IPS-15b (cell line): ENCODE measurements at regions not wholly inside any gene's neighbourhood (a gene's known extent, or its start where the extent isn't known, plus 50 kb on each side); places are given as distances from the start of the nearest gene placed in this dataset.
"Not testable (repeated sequence)": the region's sequence is repeated elsewhere in the genome, so short reads cannot be mapped to it uniquely, and the experiment has no call there.

ENCODE experiments used
- H3K27me3 ChIP-seq: one replicate; pipeline ENCODE4 v1.6.1; 2013; ENCODE audit warnings: low read length; ENCODE audit not compliant: control insufficient read depth, insufficient read depth
- H3K36me3 ChIP-seq: one replicate; pipeline ENCODE4 v1.6.1; 2013; ENCODE audit warnings: low read length; ENCODE audit not compliant: control insufficient read depth, insufficient read depth
- H3K4me1 ChIP-seq: one replicate; pipeline ENCODE4 v1.6.1; 2013; ENCODE audit warnings: mild to moderate bottlenecking, low read length; ENCODE audit not compliant: control insufficient read depth, insufficient read depth
- H3K4me3 ChIP-seq: one replicate; pipeline ENCODE4 v1.5.1; 2013; ENCODE audit warnings: low read depth, low read length
- H3K9ac ChIP-seq: one replicate; pipeline ENCODE4 v1.6.1; 2013; ENCODE audit warnings: low read depth, mild to moderate bottlenecking, low read length
- H3K9me3 ChIP-seq: one replicate; pipeline ENCODE4 v1.6.1; 2013; ENCODE audit warnings: mild to moderate bottlenecking, low read length; ENCODE audit not compliant: control insufficient read depth, insufficient read depth

- Histone ChIP-seq H3K4me3 (peak overlapping the region; percentile 23), H3K9ac (no peak overlapping the region), H3K9me3 (no peaks in the 10 kb centered on the region), H3K4me1 (no peaks in the 10 kb centered on the region), H3K36me3 (no peaks in the 10 kb centered on the region), H3K27me3 (no peaks in the 10 kb centered on the region)
Observed at GRCh38 chr14:53218161-53218560, 65.0 kb upstream of the DDHD1 start.

GRCh38 chr14:53217316-53217994 lies 64.3 kb upstream of the DDHD1 start:
- H3K4me3 ChIP-seq = peak overlapping the region; percentile 24
- H3K9me3 ChIP-seq = no peaks in the 10 kb centered on the region
- H3K27me3 ChIP-seq = no peaks in the 10 kb centered on the region
- no peaks in the 10 kb centered on the region for H3K4me1 ChIP-seq
- H3K36me3 ChIP-seq = no peaks in the 10 kb centered on the region
- no peak overlapping the region for H3K9ac ChIP-seq

- H3K4me1 ChIP-seq, H3K9me3 ChIP-seq, H3K27me3 ChIP-seq, H3K9ac ChIP-seq, H3K36me3 ChIP-seq: not testable (repeated sequence)
- H3K4me3 ChIP-seq = peak overlapping the region; percentile 24
Observed at GRCh38 chr14:53216955-53217315, 63.8 kb upstream of the DDHD1 start.

GRCh38 chr14:53216478-53216877 lies 63.4 kb upstream of the DDHD1 start:
- not testable (repeated sequence) for H3K9me3 ChIP-seq, H3K36me3 ChIP-seq, H3K9ac ChIP-seq

GRCh38 chr14:53215101-53215500 lies 62.0 kb upstream of the DDHD1 start:
- H3K9me3 ChIP-seq = no peaks in the 10 kb centered on the region
- H3K4me3 ChIP-seq = no peak overlapping the region
- no peaks in the 10 kb centered on the region for H3K4me1 ChIP-seq
- no peaks in the 10 kb centered on the region for H3K36me3 ChIP-seq
- no peaks in the 10 kb centered on the region for H3K27me3 ChIP-seq
- no peak overlapping the region for H3K9ac ChIP-seq

More at GRCh38 chr14:53216478-53216877, 63.4 kb upstream of the DDHD1 start:
- not testable (repeated sequence) for H3K27me3 ChIP-seq, H3K4me1 ChIP-seq, H3K4me3 ChIP-seq

GRCh38 chr14:53214384-53214783 lies 61.3 kb upstream of the DDHD1 start:
- Histone ChIP-seq H3K9me3 (no peaks in the 10 kb centered on the region), H3K4me1 (no peaks in the 10 kb centered on the region), H3K36me3 (no peaks in the 10 kb centered on the region), H3K27me3 (no peaks in the 10 kb centered on the region), H3K9ac (no peak overlapping the region), H3K4me3 (no peak overlapping the region)

- no peaks in the 10 kb centered on the region for H3K36me3 ChIP-seq
- no peak overlapping the region for H3K9ac ChIP-seq
- H3K4me1 ChIP-seq = no peaks in the 10 kb centered on the region
- H3K9me3 ChIP-seq = no peaks in the 10 kb centered on the region
- H3K4me3 ChIP-seq = no peak overlapping the region
- no peaks in the 10 kb centered on the region for H3K27me3 ChIP-seq
Observed at GRCh38 chr14:53213761-53214160, 60.6 kb upstream of the DDHD1 start.

GRCh38 chr14:53209370-53209769 lies 56.2 kb upstream of the DDHD1 start:
- no peaks in the 10 kb centered on the region for H3K4me1 ChIP-seq
- H3K9ac ChIP-seq = no peak overlapping the region
- no peaks in the 10 kb centered on the region for H3K36me3 ChIP-seq
- H3K4me3 ChIP-seq = no peak overlapping the region
- H3K27me3 ChIP-seq = no peaks in the 10 kb centered on the region
- no peaks in the 10 kb centered on the region for H3K9me3 ChIP-seq
